K562 (cell line): ENCODE measurements at regions not wholly inside any gene's neighbourhood (a gene's known extent, or its start where the extent isn't known, plus 50 kb on each side); places are given as distances from the start of the nearest gene placed in this dataset.

ENCODE experiments used
- ADNP ChIP-seq: fragments of 200-800 bp; sonication (Bioruptor generic); IDR thresholded peaks from 2 replicates; pipeline ENCODE4 v1.6.1; 2016; ENCODE audit warnings: missing genetic modification characterization, missing compliant biosample characterization
- BHLHE40 ChIP-seq: IDR thresholded peaks from 2 replicates; pipeline ENCODE4 v1.6.1; 2011; ENCODE audit warnings: low read length, improper control_type of control experiment
- FOXJ3 ChIP-seq: sonication (generic); formaldehyde crosslinking; IDR thresholded peaks from 2 replicates; pipeline ENCODE4 v1.4.0; 2020; ENCODE audit warnings: mild to moderate bottlenecking, missing genetic modification reagents
- FOXK2 ChIP-seq, 2 experiments: fragments of 450-650 bp; IDR thresholded peaks in 1 of 2; conservative IDR thresholded peaks in 1 of 2; 2 replicates each; pipeline ENCODE4 v1.6.1; 2016; ENCODE audit warnings: low read depth in 2 of 2, mild to moderate bottlenecking in 1 of 2
- GATAD2B ChIP-seq: fragments of 450-650 bp; IDR thresholded peaks from 2 replicates; pipeline ENCODE4 v1.6.1; 2017; ENCODE audit warnings: mild to moderate bottlenecking, borderline replicate concordance
- HDAC8 ChIP-seq: fragments of 450-650 bp; IDR thresholded peaks from 2 replicates; pipeline ENCODE4 v1.6.1; 2016; ENCODE audit warnings: mild to moderate bottlenecking, missing genetic modification characterization, moderate library complexity, missing compliant biosample characterization
- KLF1 ChIP-seq: fragments of 450-650 bp; IDR thresholded peaks from 2 replicates; pipeline ENCODE4 v1.6.1; 2016; ENCODE audit warnings: missing genetic modification characterization, missing compliant biosample characterization
- MCM7 ChIP-seq, 2 experiments: fragments of 450-650 bp; IDR thresholded peaks; 2 replicates each; pipeline ENCODE4 v1.6.1; 2016 to 2018
- MEIS2 ChIP-seq: fragments of 450-650 bp; IDR thresholded peaks from 2 replicates; pipeline ENCODE4 v1.6.1; 2014; ENCODE audit warnings: mild to moderate bottlenecking; ENCODE audit not compliant: partially characterized antibody
- NBN ChIP-seq: fragments of 450-650 bp; IDR thresholded peaks from 2 replicates; pipeline ENCODE4 v1.6.1; 2016; ENCODE audit warnings: low read depth, mild to moderate bottlenecking
- NEUROD1 ChIP-seq: fragments of 150-350 bp; IDR thresholded peaks from 2 replicates; pipeline ENCODE4 v1.6.1; 2014; ENCODE audit warnings: borderline replicate concordance, low read length, low read depth; ENCODE audit not compliant: partially characterized antibody
- NR2C1 ChIP-seq, 2 experiments: fragments of 450-650 bp; IDR thresholded peaks; 2 replicates each; pipeline ENCODE4 v1.6.1; 2017; ENCODE audit warnings: mild to moderate bottlenecking in 2 of 2, antibody characterized with exemption in 1 of 2, inconsistent platforms in 1 of 2, missing compliant biosample characterization in 1 of 2, missing genetic modification characterization in 1 of 2
- NR2F6 ChIP-seq: fragments of 450-650 bp; formaldehyde crosslinking; IDR thresholded peaks from 2 replicates; pipeline ENCODE4 v1.4.0; 2020; ENCODE audit warnings: mild to moderate bottlenecking
- PHTF2 ChIP-seq: fragments of 250-450 bp; sonication (Bioruptor Pico); IDR thresholded peaks from 2 replicates; pipeline ENCODE4 v1.5.0; 2021; ENCODE audit warnings: mild to moderate bottlenecking
- POLR2AphosphoS5 ChIP-seq: IDR thresholded peaks from 2 replicates; pipeline ENCODE4 v1.6.1; 2011; ENCODE audit warnings: mild to moderate bottlenecking, low read depth, low read length, moderate library complexity; ENCODE audit not compliant: control insufficient read depth, insufficient read depth
- POLR2H ChIP-seq: IDR thresholded peaks from 2 replicates; pipeline ENCODE4 v1.6.1; 2016; ENCODE audit warnings: missing genetic modification characterization, low read depth, mild to moderate bottlenecking, control low read depth, missing compliant biosample characterization, moderate library complexity
- RBM15 ChIP-seq: fragments of 200-400 bp; formaldehyde crosslinking; IDR thresholded peaks from 2 replicates; pipeline ENCODE4 v1.6.1; 2018; ENCODE audit warnings: mild to moderate bottlenecking, low read length, moderate library complexity; ENCODE audit not compliant: insufficient read depth
- RBM17 ChIP-seq: fragments of 200-400 bp; formaldehyde crosslinking; IDR thresholded peaks from 2 replicates; pipeline ENCODE4 v1.6.1; 2017; ENCODE audit warnings: low read depth, mild to moderate bottlenecking, low read length, borderline replicate concordance
- RNF2 ChIP-seq: sonication (generic); IDR thresholded peaks from 2 replicates; pipeline ENCODE4 v1.6.1; 2016
- SIN3A ChIP-seq, 2 experiments: fragments of 150-350 bp in 1 of 2; IDR thresholded peaks; 2 replicates each; pipeline ENCODE4 v1.6.1; 2011 to 2016; ENCODE audit warnings: borderline replicate concordance in 2 of 2, low read depth in 2 of 2, low read length in 2 of 2, mild to moderate bottlenecking in 2 of 2, moderate library complexity in 2 of 2; ENCODE audit not compliant: control insufficient read depth in 1 of 2
- SOX6 ChIP-seq: fragments of 450-650 bp; IDR thresholded peaks from 2 replicates; pipeline ENCODE4 v1.6.1; 2014; ENCODE audit warnings: mild to moderate bottlenecking
- TBP ChIP-seq: optimal IDR thresholded peaks from 2 replicates; pipeline ENCODE3; 2011; ENCODE audit warnings: low read depth, low read length, improper control_type of control experiment
- XRCC3 ChIP-seq: fragments of 450-650 bp; IDR thresholded peaks from 2 replicates; pipeline ENCODE4 v1.6.1; 2017; ENCODE audit warnings: mild to moderate bottlenecking, moderate library complexity
- ZNF184 ChIP-seq: sonication (generic); formaldehyde crosslinking; IDR thresholded peaks from 2 replicates; pipeline ENCODE4 v1.5.0; 2020; ENCODE audit warnings: missing genetic modification reagents
- ZNF354B ChIP-seq: fragments of 250-450 bp; sonication (Bioruptor Pico); IDR thresholded peaks from 2 replicates; pipeline ENCODE4 v1.4.0; 2020
- ZNF41 ChIP-seq: fragments of 250-450 bp; sonication (Bioruptor Pico); conservative IDR thresholded peaks from 2 replicates; pipeline ENCODE4 v1.4.0; 2020; ENCODE audit warnings: mild to moderate bottlenecking
- TF ChIP-seq, protein P1 (sequence below): fragments of 200-800 bp; sonication (Bioruptor generic); IDR thresholded peaks from 2 replicates; pipeline ENCODE4 v1.6.1; 2017; ENCODE audit warnings: missing genetic modification characterization, missing compliant biosample characterization
- TF ChIP-seq, protein P2 (sequence below): fragments of 450-650 bp; formaldehyde crosslinking; conservative IDR thresholded peaks from 2 replicates; pipeline ENCODE4 v1.4.0; 2022; ENCODE audit warnings: mild to moderate bottlenecking, missing genetic modification characterization
- TF ChIP-seq, protein P3 (sequence below): fragments of 250-450 bp; sonication (Bioruptor Pico); IDR thresholded peaks from 2 replicates; pipeline ENCODE4 v1.9.0; 2021; ENCODE audit warnings: mild to moderate bottlenecking

DNA sequence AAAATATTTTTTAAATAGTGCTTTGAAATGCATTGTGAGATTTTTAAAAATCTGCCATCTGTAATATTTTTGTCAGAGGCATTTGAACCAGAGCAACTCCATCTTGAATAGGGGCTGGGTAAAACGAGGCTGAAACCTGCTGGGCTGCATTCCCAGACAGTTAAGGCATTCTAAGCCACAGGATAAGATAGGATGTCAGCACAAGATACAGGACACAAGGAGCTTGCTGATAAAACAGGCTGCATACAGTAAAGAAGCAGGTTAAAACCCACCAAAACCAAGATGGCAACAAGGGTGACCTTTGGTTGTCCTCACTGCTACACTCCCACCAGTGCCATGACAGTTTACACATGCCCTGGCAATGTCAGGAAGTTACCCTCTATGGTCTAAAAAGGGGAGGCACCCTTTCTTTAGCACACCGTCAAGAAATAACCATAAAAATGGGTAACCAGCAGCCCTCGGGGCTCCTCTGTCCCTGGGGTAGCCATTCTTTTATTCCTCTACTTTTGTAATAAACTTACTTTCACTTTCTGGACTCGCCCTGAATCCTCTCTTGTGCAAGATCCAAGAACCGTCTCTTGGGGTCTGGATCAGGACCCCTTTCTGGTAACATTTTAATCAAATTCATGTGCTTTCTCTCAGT is 273.7 kb downstream of the SEMA3D start (continued):
- TF ChIP-seq SOX6 (no peak), XRCC3 (no peak), HDAC8 (tag) (peak; percentile 84; the same call in 1 of the 2 replicates), NR2C1 (IDR thresholded peaks at IDR 0.05) (no peak), NR2C1 (tag; IDR thresholded peaks at IDR 0.05) (peak; percentile 85), POLR2AphosphoS5 (no peak), FOXK2 (conservative IDR thresholded peaks at IDR 0.05 in 1 of 2, IDR thresholded peaks at IDR 0.05 in 1 of 2; ENCODE audit: low read depth in 2 of 2) (no peak), MEIS2 (no peak), NEUROD1 (no peak), TBP (no peak), FOXJ3 (CRISPR knock-in tag) (no peak), POLR2H (no peak), ZNF41 (CRISPR knock-in tag) (peak; percentile 91), KLF1 (0 out of 2 replicates have a peak, but pooled peaks have one; percentile 28), RBM15 (no peak), SIN3A (IDR thresholded peaks at IDR 0.05; ENCODE audit: borderline replicate concordance in 2 of 2, control insufficient read depth in 1 of 2, low read depth in 2 of 2, low read length in 2 of 2) (no peak), RNF2 (no peak), MCM7 (IDR thresholded peaks at IDR 0.05) (no peak), ADNP (tag) (no peak), NBN (no peak), ZNF354B (no peak), BHLHE40 (no peak), NR2F6 (CRISPR knock-in tag) (no peak), RBM17 (no peak), GATAD2B (no peak), ZNF184 (CRISPR knock-in tag) (no peak), PHTF2 (CRISPR knock-in tag) (no peak)
- TF ChIP-seq, protein P1, sequence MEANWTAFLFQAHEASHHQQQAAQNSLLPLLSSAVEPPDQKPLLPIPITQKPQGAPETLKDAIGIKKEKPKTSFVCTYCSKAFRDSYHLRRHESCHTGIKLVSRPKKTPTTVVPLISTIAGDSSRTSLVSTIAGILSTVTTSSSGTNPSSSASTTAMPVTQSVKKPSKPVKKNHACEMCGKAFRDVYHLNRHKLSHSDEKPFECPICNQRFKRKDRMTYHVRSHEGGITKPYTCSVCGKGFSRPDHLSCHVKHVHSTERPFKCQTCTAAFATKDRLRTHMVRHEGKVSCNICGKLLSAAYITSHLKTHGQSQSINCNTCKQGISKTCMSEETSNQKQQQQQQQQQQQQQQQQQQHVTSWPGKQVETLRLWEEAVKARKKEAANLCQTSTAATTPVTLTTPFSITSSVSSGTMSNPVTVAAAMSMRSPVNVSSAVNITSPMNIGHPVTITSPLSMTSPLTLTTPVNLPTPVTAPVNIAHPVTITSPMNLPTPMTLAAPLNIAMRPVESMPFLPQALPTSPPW (CRISPR knock-in tag): 0 out of 2 replicates have a peak, but pooled peaks have one; percentile 31
- TF ChIP-seq, protein P2, sequence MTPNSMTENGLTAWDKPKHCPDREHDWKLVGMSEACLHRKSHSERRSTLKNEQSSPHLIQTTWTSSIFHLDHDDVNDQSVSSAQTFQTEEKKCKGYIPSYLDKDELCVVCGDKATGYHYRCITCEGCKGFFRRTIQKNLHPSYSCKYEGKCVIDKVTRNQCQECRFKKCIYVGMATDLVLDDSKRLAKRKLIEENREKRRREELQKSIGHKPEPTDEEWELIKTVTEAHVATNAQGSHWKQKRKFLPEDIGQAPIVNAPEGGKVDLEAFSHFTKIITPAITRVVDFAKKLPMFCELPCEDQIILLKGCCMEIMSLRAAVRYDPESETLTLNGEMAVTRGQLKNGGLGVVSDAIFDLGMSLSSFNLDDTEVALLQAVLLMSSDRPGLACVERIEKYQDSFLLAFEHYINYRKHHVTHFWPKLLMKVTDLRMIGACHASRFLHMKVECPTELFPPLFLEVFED (CRISPR knock-in tag): no peak
- TF ChIP-seq, protein P3, sequence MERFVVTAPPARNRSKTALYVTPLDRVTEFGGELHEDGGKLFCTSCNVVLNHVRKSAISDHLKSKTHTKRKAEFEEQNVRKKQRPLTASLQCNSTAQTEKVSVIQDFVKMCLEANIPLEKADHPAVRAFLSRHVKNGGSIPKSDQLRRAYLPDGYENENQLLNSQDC (CRISPR knock-in tag): no peak
